OCI-LY7 (cell line): ENCODE measurements at regions not wholly inside any gene's neighbourhood (a gene's known extent, or its start where the extent isn't known, plus 50 kb on each side); places are given as distances from the start of the nearest gene placed in this dataset.

ENCODE experiments used
- BruUV-seq: library from RNA; stranded (reverse); fragments of 400-500 nt; replicated peaks from 2 replicates; lab custom pipeline; 2021; lab: Mats Ljungman, UMichigan
- CTCF ChIA-PET: fragments of 300-600 bp; sonication (Branson Sonifier 250); formaldehyde crosslinking; loops from one replicate; lab custom pipeline; 2022; ENCODE audit warnings: antibody characterized with exemption; ENCODE audit not compliant: unreplicated experiment; lab: Charles Lee
- POLR2A ChIA-PET: fragments of 300-600 bp; sonication (Branson Sonifier 250); formaldehyde crosslinking; loops from one replicate; lab custom pipeline; 2022; ENCODE audit warnings: antibody characterized with exemption; lab: Charles Lee
- DNase-seq: peaks from one replicate; pipeline ENCODE4 v3.0.0-alpha.2; 2015; ENCODE audit warnings: low spot score
- H2AFZ ChIP-seq: fragments of 200-600 bp; sonication (generic), shearing (Covaris generic); 2 replicates; pipeline ENCODE4 v1.6.1; 2014; ENCODE audit warnings: mild to moderate bottlenecking, antibody characterized with exemption, low read length, moderate library complexity
- H3K27ac ChIP-seq: fragments of 200-600 bp; sonication (generic); 2 replicates; pipeline ENCODE4 v1.5.1; 2014; ENCODE audit warnings: mixed run types, low read depth, mild to moderate bottlenecking, moderate library complexity, low read length, inconsistent platforms; ENCODE audit not compliant: poor library complexity, severe bottlenecking
- H3K36me3 ChIP-seq: fragments of 200-600 bp; sonication (generic); 2 replicates; pipeline ENCODE4 v1.6.1; 2014; ENCODE audit warnings: mild to moderate bottlenecking, antibody characterized with exemption, low read length, moderate library complexity, mixed read lengths; ENCODE audit not compliant: insufficient read depth
- H3K4me1 ChIP-seq: fragments of 200-600 bp; sonication (generic); 2 replicates; pipeline ENCODE4 v1.5.1; 2014; ENCODE audit warnings: mild to moderate bottlenecking, low read length; ENCODE audit not compliant: insufficient read depth, poor library complexity, severe bottlenecking
- H3K4me2 ChIP-seq: fragments of 200-600 bp; sonication (generic); 2 replicates; pipeline ENCODE4 v1.6.1; 2014; ENCODE audit warnings: mild to moderate bottlenecking, low read length
- H3K4me3 ChIP-seq: fragments of 200-600 bp; sonication (generic); 2 replicates; pipeline ENCODE4 v1.5.1; 2014; ENCODE audit warnings: mild to moderate bottlenecking, low read depth, low read length; ENCODE audit not compliant: poor library complexity, severe bottlenecking
- H3K79me2 ChIP-seq: fragments of 200-600 bp; sonication (generic); 2 replicates; pipeline ENCODE4 v1.6.1; 2016; ENCODE audit warnings: low read depth, mild to moderate bottlenecking, low read length, moderate library complexity, mixed read lengths; ENCODE audit not compliant: insufficient read depth
- H3K9me2 ChIP-seq: fragments of 200-600 bp; sonication (generic); 2 replicates; pipeline ENCODE4 v1.6.1; 2016; ENCODE audit warnings: mild to moderate bottlenecking, low read length, mixed read lengths; ENCODE audit not compliant: insufficient read depth
- H3K9me3 ChIP-seq: fragments of 200-600 bp; sonication (generic); 2 replicates; pipeline ENCODE4 v1.6.1; 2014; ENCODE audit warnings: mild to moderate bottlenecking, mixed run types, low read length, mixed read lengths
- H4K20me1 ChIP-seq: fragments of 200-600 bp; sonication (generic); 2 replicates; pipeline ENCODE4 v1.6.1; 2014; ENCODE audit warnings: mild to moderate bottlenecking, antibody characterized with exemption, low read length, moderate library complexity, mixed read lengths; ENCODE audit not compliant: insufficient read depth
- CTCF ChIP-seq: fragments of 200-600 bp; sonication (generic); conservative IDR thresholded peaks from 2 replicates; pipeline ENCODE4 v1.5.1; 2014; ENCODE audit warnings: mild to moderate bottlenecking, antibody characterized with exemption, low read length, moderate library complexity, mixed read lengths
- EZH2phosphoT487 ChIP-seq: fragments of 200-600 bp; sonication (generic); IDR thresholded peaks from 2 replicates; pipeline ENCODE4 v1.6.1; 2018; ENCODE audit warnings: low read depth, borderline replicate concordance, mild to moderate bottlenecking, mixed run types, antibody characterized with exemption, low read length, moderate library complexity, mixed read lengths
- intact Hi-C: fragments of 100-400 bp; cut with micrococcal nuclease; formaldehyde crosslinking; loops from one replicate; pipeline ENCODE4 v1.10.0; 2022; ENCODE audit not compliant: unreplicated experiment

GRCh38 chr16:35745821-35746248 is 2286.4 kb downstream of the TP53TG3F start:
- Histone ChIP-seq H3K9me2 (no peaks in the 10 kb centered on the region), H4K20me1 (no peaks in the 10 kb centered on the region), H3K27ac (no peak overlapping the region), H2AFZ (no peak overlapping the region), H3K4me2 (no peak overlapping the region), H3K9me3 (no peaks in the 10 kb centered on the region), H3K4me1 (no peaks in the 10 kb centered on the region), H3K36me3 (no peaks in the 10 kb centered on the region), H3K4me3 (no peak overlapping the region), H3K79me2 (no peaks in the 10 kb centered on the region)
- TF ChIP-seq CTCF (no peak), EZH2phosphoT487 (no peak)
- ChIA-PET CTCF (interaction anchor here (0.6 kb wide), 1 partner anchor 389 kb away, joined by 3 read pairs; no protein-coding TSS in a partner anchor), POLR2A (no interaction called here)
- BruUV-seq, result no TSS peak
- no peak for DNase-seq
- intact Hi-C loops, result no loop called here

- Histone ChIP-seq H4K20me1 (no peaks in the 10 kb centered on the region), H3K4me2 (no peak overlapping the region), H3K27ac (no peak overlapping the region), H3K4me3 (no peak overlapping the region), H3K9me2 (no peaks in the 10 kb centered on the region), H2AFZ (no peak overlapping the region), H3K36me3 (no peaks in the 10 kb centered on the region), H3K4me1 (no peaks in the 10 kb centered on the region), H3K9me3 (no peaks in the 10 kb centered on the region), H3K79me2 (no peaks in the 10 kb centered on the region)
- ChIA-PET POLR2A (no interaction called here), CTCF (no interaction called here)
- no peak for DNase-seq
- no peak for TF ChIP-seq CTCF
- TF ChIP-seq EZH2phosphoT487, result no peak
- intact Hi-C loops, result no loop called here
- BruUV-seq, result no TSS peak
These were observed 2287.0 kb downstream of the TP53TG3F start for GRCh38 chr16:35746281-35746962.

GRCh38 chr16:35746963-35747657 is 2287.7 kb downstream of the TP53TG3F start:
- no peaks in the 10 kb centered on the region for H3K79me2 ChIP-seq
- CTCF ChIA-PET, result no interaction called here
- intact Hi-C loops, result no loop called here
- BruUV-seq, result no TSS peak
- H4K20me1 ChIP-seq, result no peaks in the 10 kb centered on the region
- H3K9me3 ChIP-seq, result no peaks in the 10 kb centered on the region
- no peak overlapping the region for H3K4me3 ChIP-seq
- TF ChIP-seq EZH2phosphoT487 (no peak), CTCF (no peak)
- no peak overlapping the region for H2AFZ ChIP-seq
- no peaks in the 10 kb centered on the region for H3K36me3 ChIP-seq
- no peak overlapping the region for H3K4me2 ChIP-seq
- H3K4me1 ChIP-seq, result no peaks in the 10 kb centered on the region
- POLR2A ChIA-PET, result no interaction called here
- H3K9me2 ChIP-seq, result no peaks in the 10 kb centered on the region
- H3K27ac ChIP-seq, result no peak overlapping the region
- no peak for DNase-seq
